Glutamatergic neuron (in vitro differentiated cells): ENCODE measurements at regions not wholly inside any gene's neighbourhood (a gene's known extent, or its start where the extent isn't known, plus 50 kb on each side); places are given as distances from the start of the nearest gene placed in this dataset.

Experiments
- DNase-seq: peaks from one replicate; pipeline ENCODE4 v3.0.0; 2022
- H3K27ac Mint-ChIP-seq: one replicate; pipeline ENCODE4 v1.8.0; 2020; ENCODE audit warnings: mild to moderate bottlenecking, mixed read lengths, inconsistent platforms; ENCODE audit not compliant: unreplicated experiment
- H3K27me3 Mint-ChIP-seq: one replicate; pipeline ENCODE4 v1.8.0; 2020; ENCODE audit warnings: mild to moderate bottlenecking, moderate library complexity, mixed read lengths, inconsistent platforms; ENCODE audit not compliant: unreplicated experiment
- H3K36me3 Mint-ChIP-seq: one replicate; pipeline ENCODE4 v1.8.0; 2020; ENCODE audit warnings: mild to moderate bottlenecking, mixed read lengths, inconsistent platforms; ENCODE audit not compliant: unreplicated experiment
- H3K4me1 Mint-ChIP-seq: one replicate; pipeline ENCODE4 v1.8.0; 2020; ENCODE audit warnings: mild to moderate bottlenecking, low read depth, mixed read lengths, inconsistent platforms; ENCODE audit not compliant: unreplicated experiment
- H3K4me3 Mint-ChIP-seq: one replicate; pipeline ENCODE4 v1.8.0; 2020; ENCODE audit warnings: mild to moderate bottlenecking, mixed read lengths, inconsistent platforms; ENCODE audit not compliant: unreplicated experiment
- H3K9me3 Mint-ChIP-seq: one replicate; pipeline ENCODE4 v1.8.0; 2020; ENCODE audit warnings: mild to moderate bottlenecking, moderate library complexity, mixed read lengths, inconsistent platforms; ENCODE audit not compliant: unreplicated experiment
- TF ChIP-seq, protein P1 (sequence below): fragments of 200-600 bp; sonication (generic); IDR thresholded peaks from one replicate; pipeline ENCODE4 v1.5.0; 2021; ENCODE audit not compliant: partially characterized antibody, unreplicated experiment

DNA sequence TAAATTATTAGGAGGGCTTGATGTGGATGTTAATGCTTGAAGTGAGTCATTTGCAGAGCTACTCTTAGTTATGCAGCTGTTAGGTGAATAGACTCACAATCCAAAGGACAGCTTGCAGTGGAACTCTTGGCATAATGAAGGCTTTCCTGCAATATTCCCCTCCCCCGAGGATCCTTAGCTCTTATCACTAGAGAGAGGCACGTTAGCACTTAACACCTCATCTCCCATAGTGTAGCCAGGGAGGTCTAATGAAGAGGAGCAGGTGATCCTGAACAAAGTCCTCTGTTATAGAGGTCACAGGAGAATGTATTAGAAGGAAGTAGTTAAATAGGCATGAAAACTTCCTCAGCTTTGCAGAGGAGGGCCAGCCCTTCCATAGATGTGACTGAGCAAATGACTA, 919.2 kb upstream of the FAT3 start:
- TF ChIP-seq, protein P1, sequence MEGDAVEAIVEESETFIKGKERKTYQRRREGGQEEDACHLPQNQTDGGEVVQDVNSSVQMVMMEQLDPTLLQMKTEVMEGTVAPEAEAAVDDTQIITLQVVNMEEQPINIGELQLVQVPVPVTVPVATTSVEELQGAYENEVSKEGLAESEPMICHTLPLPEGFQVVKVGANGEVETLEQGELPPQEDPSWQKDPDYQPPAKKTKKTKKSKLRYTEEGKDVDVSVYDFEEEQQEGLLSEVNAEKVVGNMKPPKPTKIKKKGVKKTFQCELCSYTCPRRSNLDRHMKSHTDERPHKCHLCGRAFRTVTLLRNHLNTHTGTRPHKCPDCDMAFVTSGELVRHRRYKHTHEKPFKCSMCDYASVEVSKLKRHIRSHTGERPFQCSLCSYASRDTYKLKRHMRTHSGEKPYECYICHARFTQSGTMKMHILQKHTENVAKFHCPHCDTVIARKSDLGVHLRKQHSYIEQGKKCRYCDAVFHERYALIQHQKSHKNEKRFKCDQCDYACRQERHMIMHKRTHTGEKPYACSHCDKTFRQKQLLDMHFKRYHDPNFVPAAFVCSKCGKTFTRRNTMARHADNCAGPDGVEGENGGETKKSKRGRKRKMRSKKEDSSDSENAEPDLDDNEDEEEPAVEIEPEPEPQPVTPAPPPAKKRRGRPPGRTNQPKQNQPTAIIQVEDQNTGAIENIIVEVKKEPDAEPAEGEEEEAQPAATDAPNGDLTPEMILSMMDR, result no peak
- peaks cover 16% of the 10 kb centered on the region for H3K4me1 Mint-ChIP-seq
- peaks cover 1% of the 10 kb centered on the region for H3K9me3 Mint-ChIP-seq
- no peak overlapping the region for H3K27ac Mint-ChIP-seq
- no peaks in the 10 kb centered on the region for H3K27me3 Mint-ChIP-seq
- DNase-seq, result no peak
- no peaks in the 10 kb centered on the region for H3K36me3 Mint-ChIP-seq
- H3K4me3 Mint-ChIP-seq, result no peak overlapping the region

DNA sequence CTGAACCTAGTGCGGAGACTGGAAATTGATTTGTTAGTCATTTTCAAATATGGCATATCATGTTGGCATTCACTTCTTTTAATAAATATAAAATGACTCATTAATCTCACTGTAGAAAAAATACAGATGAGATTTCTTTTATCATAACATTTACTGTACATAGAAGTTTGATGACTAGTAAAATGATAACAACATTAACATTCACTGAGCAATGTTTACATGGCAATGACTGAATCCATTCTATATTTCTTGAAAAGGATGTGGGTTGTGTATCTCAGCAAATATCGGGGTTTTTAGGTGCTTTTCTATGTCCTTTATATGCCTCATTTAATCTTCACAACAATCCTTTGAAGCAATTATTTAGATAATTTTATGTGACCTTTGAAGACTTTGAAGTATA, 920.9 kb upstream of the FAT3 start:
- peaks cover 16% of the 10 kb centered on the region for H3K4me1 Mint-ChIP-seq
- no peaks in the 10 kb centered on the region for H3K9me3 Mint-ChIP-seq
- H3K36me3 Mint-ChIP-seq, result no peaks in the 10 kb centered on the region
- TF ChIP-seq, protein P1, result no peak
- no peaks in the 10 kb centered on the region for H3K27me3 Mint-ChIP-seq
- H3K4me3 Mint-ChIP-seq, result no peak overlapping the region
- no peak for DNase-seq
- no peak overlapping the region for H3K27ac Mint-ChIP-seq

DNA sequence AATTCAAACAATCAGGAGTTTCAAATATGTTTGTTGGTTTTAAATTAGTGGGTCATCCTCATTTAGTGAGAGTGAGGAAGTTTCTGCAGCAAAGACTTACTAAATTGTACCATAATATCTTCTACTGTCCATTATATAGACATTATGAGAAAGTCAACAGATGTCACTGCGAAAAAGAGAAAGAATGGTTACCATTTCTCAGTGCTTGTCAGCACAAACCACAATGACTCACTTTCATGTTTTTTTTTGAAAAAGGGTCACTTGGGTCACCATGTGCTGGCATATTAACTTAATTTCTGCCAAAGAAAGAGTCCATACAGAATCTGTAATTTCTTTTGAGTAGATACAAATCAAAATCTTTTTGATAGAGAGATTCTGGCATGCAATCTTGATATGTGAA, 924.6 kb upstream of the FAT3 start:
- H3K27ac Mint-ChIP-seq, result no peak overlapping the region
- DNase-seq, result no peak

DNA sequence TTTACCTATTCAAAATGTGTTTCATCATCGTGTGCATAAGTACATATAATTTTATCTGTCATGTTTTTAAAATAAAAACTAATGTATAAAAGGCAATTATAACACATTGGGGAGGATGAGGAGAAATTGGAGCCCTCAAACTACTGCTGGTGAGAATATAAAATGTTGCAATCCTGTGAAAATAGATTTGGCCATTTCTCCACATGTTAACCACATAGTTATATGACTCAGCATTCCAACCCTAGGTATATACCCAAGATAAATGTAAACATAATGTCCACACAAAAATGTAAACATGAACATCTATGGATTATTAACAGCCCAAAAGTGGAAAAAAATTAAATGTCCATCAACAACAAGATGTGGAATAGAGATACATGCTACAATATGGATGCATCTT, 928.0 kb upstream of the FAT3 start:
- Mint-ChIP-seq H3K27me3 (no peaks in the 10 kb centered on the region), H3K27ac (no peak overlapping the region), H3K36me3 (no peaks in the 10 kb centered on the region), H3K9me3 (no peaks in the 10 kb centered on the region), H3K4me1 (peaks cover 4% of the 10 kb centered on the region), H3K4me3 (no peak overlapping the region)
- no peak for DNase-seq
- TF ChIP-seq, protein P1, result no peak

More for the DNA sequence above, 924.6 kb upstream of the FAT3 start:
- no peaks in the 10 kb centered on the region for H3K36me3 Mint-ChIP-seq
- H3K4me3 Mint-ChIP-seq, result no peak overlapping the region
- peaks cover 14% of the 10 kb centered on the region for H3K4me1 Mint-ChIP-seq
- no peaks in the 10 kb centered on the region for H3K9me3 Mint-ChIP-seq
- TF ChIP-seq, protein P1, result no peak
- no peaks in the 10 kb centered on the region for H3K27me3 Mint-ChIP-seq

DNA sequence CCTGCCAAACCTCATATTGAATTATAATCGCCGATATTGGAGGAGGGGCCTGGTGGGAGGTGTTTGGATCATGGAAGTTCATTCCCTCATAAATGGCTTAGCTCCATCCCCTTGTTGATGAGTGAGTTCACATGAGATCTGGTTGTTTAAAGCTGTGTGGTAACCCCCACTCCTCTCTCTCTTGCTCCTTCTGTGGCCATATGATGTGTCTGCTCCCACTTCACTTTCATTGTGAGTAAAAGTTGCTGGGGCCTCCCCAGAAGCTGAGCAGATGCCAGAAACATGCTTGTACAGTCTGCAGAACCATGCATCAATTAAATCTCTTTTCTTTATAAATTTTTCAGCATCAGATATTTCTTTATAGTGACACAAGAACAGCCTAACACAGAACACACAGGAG, 929.0 kb upstream of the FAT3 start:
- Mint-ChIP-seq H3K4me3 (no peak overlapping the region), H3K27me3 (no peaks in the 10 kb centered on the region), H3K4me1 (peaks cover 4% of the 10 kb centered on the region), H3K9me3 (no peaks in the 10 kb centered on the region), H3K27ac (no peak overlapping the region), H3K36me3 (no peaks in the 10 kb centered on the region)
- no peak for DNase-seq
- TF ChIP-seq, protein P1, result no peak
